ENCODE measurements at regions not wholly inside any gene's neighbourhood (a gene's known extent, or its start where the extent isn't known, plus 50 kb on each side); places are given as distances from the start of the nearest gene placed in this dataset.

GRCh38 chr2:56739413-56739812 is 555.6 kb downstream of the CCDC85A start:
- TF ChIP-seq CTCF (IDR thresholded peaks at IDR 0.05) (no peak), POLR2A (IDR thresholded peaks at IDR 0.05) (no peak)
